Colon (tissue), 2 donors: ENCODE measurements at regions not wholly inside any gene's neighbourhood (a gene's known extent, or its start where the extent isn't known, plus 50 kb on each side); places are given as distances from the start of the nearest gene placed in this dataset.
"Not testable (repeated sequence)": the region's sequence is repeated elsewhere in the genome, so short reads cannot be mapped to it uniquely, and the experiment has no call there.

Source experiments
- FAIRE-seq: peaks from 2 replicates; lab custom pipeline; 2012; peaks lifted over from hg19 to GRCh38; lab: Jason Lieb, UNC
- donor health status: control.
- donor health status: control.

- no peak for FAIRE-seq
These were observed 1411.1 kb upstream of the PCDH7 start for GRCh38 chr4:29309050-29309449.

GRCh38 chr4:29310252-29310651, 1409.9 kb upstream of the PCDH7 start:
- FAIRE-seq: no peak

- FAIRE-seq: no peak
These were observed 1408.9 kb upstream of the PCDH7 start for GRCh38 chr4:29311247-29311646.

GRCh38 chr4:29319663-29320340, 1400.4 kb upstream of the PCDH7 start:
- no peak for FAIRE-seq

- no peak for FAIRE-seq
These were observed 1399.1 kb upstream of the PCDH7 start for GRCh38 chr4:29320947-29321620.

- FAIRE-seq: no peak
These were observed 1394.2 kb upstream of the PCDH7 start for GRCh38 chr4:29326004-29326403.

- no peak for FAIRE-seq
These were observed 1393.4 kb upstream of the PCDH7 start for GRCh38 chr4:29326816-29327215.

GRCh38 chr4:29336861-29337260, 1383.3 kb upstream of the PCDH7 start:
- no peak for FAIRE-seq

- FAIRE-seq: no peak
These were observed 1347.2 kb upstream of the PCDH7 start for GRCh38 chr4:29372971-29373370.

- no peak for FAIRE-seq
These were observed 1344.5 kb upstream of the PCDH7 start for GRCh38 chr4:29375716-29376115.

- not testable (repeated sequence) for FAIRE-seq
These were observed 1341.9 kb upstream of the PCDH7 start for GRCh38 chr4:29378237-29378636.

- no peak for FAIRE-seq
These were observed 1329.2 kb upstream of the PCDH7 start for GRCh38 chr4:29390921-29391320.

GRCh38 chr4:29405116-29405515, 1315.1 kb upstream of the PCDH7 start:
- FAIRE-seq: no peak

- no peak for FAIRE-seq
These were observed 1304.4 kb upstream of the PCDH7 start for GRCh38 chr4:29415771-29416170.

- no peak for FAIRE-seq
These were observed 1296.1 kb upstream of the PCDH7 start for GRCh38 chr4:29423836-29424721.

GRCh38 chr4:29453303-29453820, 1266.8 kb upstream of the PCDH7 start:
- FAIRE-seq: no peak

GRCh38 chr4:29459926-29460325, 1260.2 kb upstream of the PCDH7 start:
- no peak for FAIRE-seq

GRCh38 chr4:29467044-29467717, 1253.0 kb upstream of the PCDH7 start:
- no peak for FAIRE-seq
